ENCODE measurements at regions not wholly inside any gene's neighbourhood (a gene's known extent, or its start where the extent isn't known, plus 50 kb on each side); places are given as distances from the start of the nearest gene placed in this dataset.

DNA sequence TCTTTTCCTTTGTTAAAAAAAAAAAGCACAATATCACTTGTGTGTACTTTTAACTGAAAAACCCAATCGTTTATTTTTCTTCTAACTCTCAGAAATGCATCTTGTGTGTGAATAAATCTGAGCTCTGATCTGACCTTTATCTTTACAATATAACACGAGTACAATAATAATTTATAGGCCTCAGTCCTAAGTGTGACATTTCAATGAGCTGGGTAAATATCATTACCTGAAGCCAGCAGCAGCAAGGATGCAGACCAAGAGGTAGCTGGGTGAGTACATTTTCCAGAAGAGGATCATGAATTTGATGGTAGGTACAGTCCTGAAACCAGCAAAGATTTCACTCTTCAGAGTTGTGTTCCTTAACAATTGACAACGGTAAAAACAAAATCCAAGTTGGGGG is 264.0 kb upstream of the KIF2A start:
- TF ChIP-seq FOSL1 (IDR thresholded peaks at IDR 0.05; ENCODE audit: insufficient read depth, low read depth, low read length): no peak
- no peak for TF ChIP-seq PHF8 (conservative IDR thresholded peaks at IDR 0.05; ENCODE audit: low read depth, low read length)
- TF ChIP-seq NRF1 (IDR thresholded peaks at IDR 0.05; ENCODE audit: low read depth, low read length): no peak
- TF ChIP-seq, protein P1, sequence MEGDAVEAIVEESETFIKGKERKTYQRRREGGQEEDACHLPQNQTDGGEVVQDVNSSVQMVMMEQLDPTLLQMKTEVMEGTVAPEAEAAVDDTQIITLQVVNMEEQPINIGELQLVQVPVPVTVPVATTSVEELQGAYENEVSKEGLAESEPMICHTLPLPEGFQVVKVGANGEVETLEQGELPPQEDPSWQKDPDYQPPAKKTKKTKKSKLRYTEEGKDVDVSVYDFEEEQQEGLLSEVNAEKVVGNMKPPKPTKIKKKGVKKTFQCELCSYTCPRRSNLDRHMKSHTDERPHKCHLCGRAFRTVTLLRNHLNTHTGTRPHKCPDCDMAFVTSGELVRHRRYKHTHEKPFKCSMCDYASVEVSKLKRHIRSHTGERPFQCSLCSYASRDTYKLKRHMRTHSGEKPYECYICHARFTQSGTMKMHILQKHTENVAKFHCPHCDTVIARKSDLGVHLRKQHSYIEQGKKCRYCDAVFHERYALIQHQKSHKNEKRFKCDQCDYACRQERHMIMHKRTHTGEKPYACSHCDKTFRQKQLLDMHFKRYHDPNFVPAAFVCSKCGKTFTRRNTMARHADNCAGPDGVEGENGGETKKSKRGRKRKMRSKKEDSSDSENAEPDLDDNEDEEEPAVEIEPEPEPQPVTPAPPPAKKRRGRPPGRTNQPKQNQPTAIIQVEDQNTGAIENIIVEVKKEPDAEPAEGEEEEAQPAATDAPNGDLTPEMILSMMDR (IDR thresholded peaks at IDR 0.05; ENCODE audit: control extremely low read depth in 1 of 3, insufficient read depth in 1 of 3, low read depth in 1 of 3, low read length in 3 of 3): no peak
- TF ChIP-seq MAFK (IDR thresholded peaks at IDR 0.05; ENCODE audit: low read depth, low read length): no peak
